Lung microvascular endothelial cell (primary cell): ENCODE measurements at regions not wholly inside any gene's neighbourhood (a gene's known extent, or its start where the extent isn't known, plus 50 kb on each side); places are given as distances from the start of the nearest gene placed in this dataset.

ENCODE experiments used
- DNase-seq, 2 donors: peaks; one replicate each; pipeline versions ENCODE4 v3.0.0 to v3.0.0-alpha.2; 2010; ENCODE audit warnings: low read depth in 2 of 2

GRCh38 chr15:98444138-98444537, 204.2 kb upstream of the IGF1R start:
- no peak for DNase-seq

- DNase-seq, result no peak
These were observed 203.0 kb upstream of the IGF1R start for GRCh38 chr15:98445315-98445714.

- no peak for DNase-seq
These were observed 202.3 kb upstream of the IGF1R start for GRCh38 chr15:98446083-98446482.

GRCh38 chr15:98447069-98447468, 201.3 kb upstream of the IGF1R start:
- no peak for DNase-seq

GRCh38 chr15:98451236-98451635, 197.1 kb upstream of the IGF1R start:
- DNase-seq, result no peak

GRCh38 chr15:98452238-98452637, 196.1 kb upstream of the IGF1R start:
- no peak for DNase-seq

GRCh38 chr15:98455904-98456303, 192.4 kb upstream of the IGF1R start:
- no peak for DNase-seq

- no peak for DNase-seq
These were observed 171.8 kb upstream of the IGF1R start for GRCh38 chr15:98476559-98476958.

GRCh38 chr15:98480844-98481243, 167.5 kb upstream of the IGF1R start:
- DNase-seq, result no peak

GRCh38 chr15:98483575-98484130, 164.7 kb upstream of the IGF1R start:
- DNase-seq, result no peak

GRCh38 chr15:98484914-98485313, 163.4 kb upstream of the IGF1R start:
- DNase-seq, result no peak

- DNase-seq, result no peak
These were observed 162.9 kb upstream of the IGF1R start for GRCh38 chr15:98485451-98485850.

- DNase-seq, result no peak
These were observed 154.3 kb upstream of the IGF1R start for GRCh38 chr15:98493966-98494511.

GRCh38 chr15:98501192-98501591, 147.1 kb upstream of the IGF1R start:
- DNase-seq, result no peak

- no peak for DNase-seq
These were observed 146.7 kb upstream of the IGF1R start for GRCh38 chr15:98501632-98502031.

GRCh38 chr15:98503970-98504369, 144.4 kb upstream of the IGF1R start:
- no peak for DNase-seq

- no peak for DNase-seq
These were observed 143.3 kb upstream of the IGF1R start for GRCh38 chr15:98504998-98505397.

GRCh38 chr15:98505611-98506031, 142.7 kb upstream of the IGF1R start:
- DNase-seq, result no peak

- no peak for DNase-seq
These were observed 142.2 kb upstream of the IGF1R start for GRCh38 chr15:98506172-98506571.

- no peak for DNase-seq
These were observed 141.6 kb upstream of the IGF1R start for GRCh38 chr15:98506711-98507110.

GRCh38 chr15:98513428-98513986, 134.8 kb upstream of the IGF1R start:
- DNase-seq, result no peak

- no peak for DNase-seq
These were observed 134.2 kb upstream of the IGF1R start for GRCh38 chr15:98514034-98514622.
